ENCODE measurements at regions not wholly inside any gene's neighbourhood (a gene's known extent, or its start where the extent isn't known, plus 50 kb on each side); places are given as distances from the start of the nearest gene placed in this dataset.

DNA sequence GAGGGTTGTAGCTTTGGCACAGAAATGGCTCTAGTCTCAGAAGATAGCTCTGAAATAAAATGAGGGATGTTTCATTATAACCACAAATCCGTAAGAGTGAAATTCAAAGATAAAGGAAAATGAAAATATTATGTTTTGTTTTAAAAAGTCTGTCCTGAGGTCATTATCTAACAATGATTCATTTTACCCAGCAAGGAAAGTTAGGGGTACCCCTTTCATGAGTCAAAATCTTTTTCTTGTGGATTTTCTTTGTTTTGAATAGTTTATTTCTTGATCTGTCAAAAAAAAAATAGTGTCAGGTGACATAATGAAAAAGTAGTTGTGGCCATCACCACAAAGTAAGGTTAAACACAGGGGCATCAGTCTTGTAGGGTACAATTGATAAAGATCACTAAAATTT, 59.7 kb upstream of the MYB start:
- Histone ChIP-seq H3K27ac (peak overlapping the region in 2 of 3 donors; percentile 78 to 85), H3K27me3 (no peaks in the 10 kb centered on the region), H3K36me3 (no peaks in the 10 kb centered on the region), H3K4me1 (peaks cover 0 to 24% (median 0%) of the 10 kb centered on the region in 4 donors), H3K9me3 (no peaks in the 10 kb centered on the region), H3K4me3 (no peak overlapping the region)
- TF ChIP-seq POLR2A (IDR thresholded peaks at IDR 0.05): no peak
- TF ChIP-seq, protein P1, sequence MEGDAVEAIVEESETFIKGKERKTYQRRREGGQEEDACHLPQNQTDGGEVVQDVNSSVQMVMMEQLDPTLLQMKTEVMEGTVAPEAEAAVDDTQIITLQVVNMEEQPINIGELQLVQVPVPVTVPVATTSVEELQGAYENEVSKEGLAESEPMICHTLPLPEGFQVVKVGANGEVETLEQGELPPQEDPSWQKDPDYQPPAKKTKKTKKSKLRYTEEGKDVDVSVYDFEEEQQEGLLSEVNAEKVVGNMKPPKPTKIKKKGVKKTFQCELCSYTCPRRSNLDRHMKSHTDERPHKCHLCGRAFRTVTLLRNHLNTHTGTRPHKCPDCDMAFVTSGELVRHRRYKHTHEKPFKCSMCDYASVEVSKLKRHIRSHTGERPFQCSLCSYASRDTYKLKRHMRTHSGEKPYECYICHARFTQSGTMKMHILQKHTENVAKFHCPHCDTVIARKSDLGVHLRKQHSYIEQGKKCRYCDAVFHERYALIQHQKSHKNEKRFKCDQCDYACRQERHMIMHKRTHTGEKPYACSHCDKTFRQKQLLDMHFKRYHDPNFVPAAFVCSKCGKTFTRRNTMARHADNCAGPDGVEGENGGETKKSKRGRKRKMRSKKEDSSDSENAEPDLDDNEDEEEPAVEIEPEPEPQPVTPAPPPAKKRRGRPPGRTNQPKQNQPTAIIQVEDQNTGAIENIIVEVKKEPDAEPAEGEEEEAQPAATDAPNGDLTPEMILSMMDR (IDR thresholded peaks at IDR 0.05): no peak
- DNase-seq: no peak
- 80% methylated on average over 1 of the region's 1 CpG for WGBS (ENCODE audit: insufficient coverage, low coverage, low lambda C conversion rate, missing lambda C conversion rate)
- intact Hi-C loops (cut with DNase I): no loop called here
- ATAC-seq: no peak

DNA sequence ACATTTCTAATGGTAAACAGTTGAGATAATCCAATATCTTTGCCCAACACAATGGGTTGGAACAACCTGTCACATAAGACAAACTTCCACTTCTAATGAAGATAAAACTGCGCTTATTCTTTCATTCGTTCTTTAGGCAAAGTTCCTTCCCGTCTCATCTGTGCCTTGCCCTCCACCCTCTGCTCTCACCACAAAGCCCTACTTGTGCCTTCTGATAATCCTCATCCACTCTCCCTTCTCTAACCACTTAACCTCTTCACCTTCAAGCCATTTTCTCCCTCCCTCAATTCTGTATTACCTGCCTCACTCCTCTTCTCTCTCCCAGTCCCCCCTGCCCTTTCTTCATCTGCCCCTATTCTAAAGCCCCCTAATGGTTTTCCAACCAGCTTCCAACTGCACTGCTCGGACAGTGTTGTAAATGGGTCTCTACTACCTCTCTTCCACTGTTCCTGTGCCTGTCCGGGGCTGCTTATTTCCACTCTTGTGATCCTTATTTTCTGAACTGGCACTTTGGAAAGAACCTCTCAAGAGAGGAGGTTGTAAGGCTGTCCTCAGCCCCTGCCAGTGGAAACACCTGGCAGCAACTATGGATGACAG, 62.9 kb upstream of the MYB start:
- intact Hi-C loops (cut with DNase I): no loop called here
- WGBS (ENCODE audit: insufficient coverage, low coverage, low lambda C conversion rate, missing lambda C conversion rate): 80% methylated on average over 5 of the region's 5 CpGs
- DNase-seq (no peak), ATAC-seq (no peak)
- H3K4me1 ChIP-seq: peaks cover 0 to 24% (median 0%) of the 10 kb centered on the region in 4 donors
- no peaks in the 10 kb centered on the region for H3K27me3 ChIP-seq
- H3K4me3 ChIP-seq: no peak overlapping the region
- H3K27ac ChIP-seq: no peak overlapping the region
- H3K9me3 ChIP-seq: no peaks in the 10 kb centered on the region
- TF ChIP-seq, protein P1 (IDR thresholded peaks at IDR 0.05): no peak
- TF ChIP-seq POLR2A (IDR thresholded peaks at IDR 0.05): no peak
- H3K36me3 ChIP-seq: no peaks in the 10 kb centered on the region

DNA sequence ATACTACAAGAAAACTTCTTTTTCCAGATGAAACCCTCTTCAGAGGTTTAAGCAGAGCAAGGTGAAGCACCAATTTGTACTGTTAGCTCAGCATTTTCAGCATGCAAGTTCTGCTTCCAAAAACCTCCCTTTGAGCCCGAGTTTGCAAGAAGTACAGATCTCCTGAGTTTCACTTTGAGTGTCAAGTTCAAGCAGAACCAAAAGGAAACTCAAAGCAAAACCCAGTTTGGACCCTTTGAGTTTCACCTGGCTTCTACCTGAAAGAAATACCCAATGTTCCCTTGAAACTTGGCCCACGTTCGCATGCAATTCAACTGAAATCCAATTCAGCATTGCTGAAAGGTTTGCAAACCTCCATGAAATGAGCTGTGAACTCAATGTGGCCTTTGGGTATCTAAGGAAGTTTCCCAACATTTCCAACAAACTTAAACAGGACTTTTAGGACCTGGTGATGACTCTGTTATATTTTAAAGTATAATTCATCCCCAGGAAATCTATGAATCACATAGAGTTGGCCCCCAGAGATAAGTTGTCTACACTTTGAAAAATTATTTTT, 62.9 kb upstream of the HBS1L start:
- Histone ChIP-seq H3K36me3 (no peaks in the 10 kb centered on the region), H3K27ac (no peak overlapping the region), H3K9me3 (no peaks in the 10 kb centered on the region), H3K27me3 (no peaks in the 10 kb centered on the region), H3K4me1 (peaks cover 0 to 20% (median 0%) of the 10 kb centered on the region in 4 donors), H3K4me3 (no peak overlapping the region)
- intact Hi-C loops (cut with DNase I): no loop called here
- DNase-seq (no peak), ATAC-seq (peak; percentile 20 to 48 (median 24))
- 40% methylated on average over 3 of the region's 3 CpGs for WGBS (ENCODE audit: insufficient coverage, low coverage, low lambda C conversion rate, missing lambda C conversion rate)
- no peak for TF ChIP-seq POLR2A (IDR thresholded peaks at IDR 0.05)
- TF ChIP-seq, protein P1 (IDR thresholded peaks at IDR 0.05): no peak

DNA sequence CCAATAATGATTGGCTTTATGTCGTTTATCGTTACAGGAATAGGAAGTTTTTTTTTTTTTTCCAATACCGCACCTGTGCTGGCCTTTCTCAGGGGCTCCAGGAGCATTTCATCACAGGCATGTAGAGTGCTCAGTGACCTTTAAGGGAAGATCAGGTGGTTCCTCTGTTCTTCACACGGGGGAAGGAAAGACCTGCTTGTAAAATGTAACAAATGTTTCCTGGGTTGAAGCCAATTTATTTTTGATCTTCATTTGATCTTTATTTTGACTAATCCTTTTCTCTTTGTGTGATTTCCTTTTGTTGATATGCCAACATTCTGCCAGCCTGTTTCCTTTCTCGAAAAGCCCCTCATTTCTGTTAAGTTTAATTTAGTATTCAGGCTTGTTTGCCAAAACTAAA, 61.9 kb upstream of the HBS1L start:
- intact Hi-C loops (cut with DNase I): no loop called here
- Histone ChIP-seq H3K27me3 (no peaks in the 10 kb centered on the region), H3K9me3 (no peaks in the 10 kb centered on the region), H3K36me3 (no peaks in the 10 kb centered on the region), H3K4me1 (peaks cover 0 to 13% (median 0%) of the 10 kb centered on the region in 4 donors), H3K4me3 (no peak overlapping the region), H3K27ac (no peak overlapping the region)
- no peak for TF ChIP-seq POLR2A (IDR thresholded peaks at IDR 0.05)
- TF ChIP-seq, protein P1 (IDR thresholded peaks at IDR 0.05): no peak
- DNase-seq (no peak), ATAC-seq (no peak)
- 53% methylated on average over 5 of the region's 5 CpGs for WGBS (ENCODE audit: insufficient coverage, low coverage, low lambda C conversion rate, missing lambda C conversion rate)

Data from right lobe of liver (tissue), 6 donors.